HEK293T (cell line): ENCODE measurements at regions not wholly inside any gene's neighbourhood (a gene's known extent, or its start where the extent isn't known, plus 50 kb on each side); places are given as distances from the start of the nearest gene placed in this dataset.

Experiments used
- BHLHE40 ChIP-seq: fragments of 450-650 bp; IDR thresholded peaks from 2 replicates; pipeline ENCODE4 v1.6.1; 2016; ENCODE audit warnings: mild to moderate bottlenecking, moderate library complexity, borderline replicate concordance
- ELF4 ChIP-seq: fragments of 450-650 bp; IDR thresholded peaks from 2 replicates; pipeline ENCODE4 v1.6.1; 2017; ENCODE audit warnings: antibody characterized with exemption
- FOXA1 ChIP-seq: fragments of 450-650 bp; IDR thresholded peaks from 2 replicates; pipeline ENCODE4 v1.6.1; 2016; ENCODE audit warnings: mild to moderate bottlenecking
- FOXK2 ChIP-seq: fragments of 450-650 bp; IDR thresholded peaks from 2 replicates; pipeline ENCODE4 v1.6.1; 2016; ENCODE audit warnings: mild to moderate bottlenecking
- FOXM1 ChIP-seq: fragments of 450-650 bp; IDR thresholded peaks from 2 replicates; pipeline ENCODE4 v1.6.1; 2017; ENCODE audit warnings: mild to moderate bottlenecking, borderline replicate concordance
- L3MBTL2 ChIP-seq: fragments of 450-650 bp; conservative IDR thresholded peaks from 2 replicates; pipeline ENCODE4 v1.6.1; 2016; ENCODE audit warnings: mild to moderate bottlenecking
- LEF1 ChIP-seq: fragments of 450-650 bp; IDR thresholded peaks from 2 replicates; pipeline ENCODE4 v1.6.1; 2017; ENCODE audit warnings: mild to moderate bottlenecking, borderline replicate concordance
- SP1 ChIP-seq: fragments of 450-650 bp; IDR thresholded peaks from 2 replicates; pipeline ENCODE4 v1.6.1; 2017
- SUZ12 ChIP-seq: fragments of 450-650 bp; IDR thresholded peaks from 2 replicates; pipeline ENCODE4 v1.6.1; 2016; ENCODE audit warnings: mild to moderate bottlenecking
- TARDBP ChIP-seq: fragments of 450-650 bp; IDR thresholded peaks from 2 replicates; pipeline ENCODE4 v1.6.1; 2016
- ZNF384 ChIP-seq: fragments of 450-650 bp; IDR thresholded peaks from 2 replicates; pipeline ENCODE4 v1.6.1; 2016
- TF ChIP-seq, protein P1 (sequence below): fragments of 450-650 bp; IDR thresholded peaks from 2 replicates; pipeline ENCODE4 v1.6.1; 2016

DNA sequence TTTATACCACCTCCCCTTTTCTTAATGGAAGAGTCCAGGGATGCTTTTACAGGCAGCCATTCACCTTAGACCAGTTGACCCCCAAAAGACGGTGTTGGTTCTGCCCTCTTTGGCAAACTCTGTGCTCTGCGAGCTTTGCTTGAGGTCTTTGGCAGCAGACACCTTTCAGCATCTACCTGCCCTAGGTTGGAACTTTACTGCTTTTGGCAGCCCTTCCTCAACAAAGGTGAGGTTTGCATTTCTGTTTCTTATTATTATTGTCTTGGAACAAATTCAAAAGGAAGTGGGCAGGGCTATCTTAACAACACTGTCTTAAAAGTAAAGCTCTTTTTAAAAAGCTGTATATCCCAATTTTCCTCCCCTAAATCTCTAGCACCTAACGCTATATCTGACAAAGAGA lies 136.4 kb upstream of the SLC14A2 start:
- TF ChIP-seq SP1 = no peak
- TF ChIP-seq L3MBTL2 = no peak
- no peak for TF ChIP-seq BHLHE40
- no peak for TF ChIP-seq FOXM1
- TF ChIP-seq ELF4 = no peak
- no peak for TF ChIP-seq ZNF384
- no peak for TF ChIP-seq FOXK2
- TF ChIP-seq, protein P1, sequence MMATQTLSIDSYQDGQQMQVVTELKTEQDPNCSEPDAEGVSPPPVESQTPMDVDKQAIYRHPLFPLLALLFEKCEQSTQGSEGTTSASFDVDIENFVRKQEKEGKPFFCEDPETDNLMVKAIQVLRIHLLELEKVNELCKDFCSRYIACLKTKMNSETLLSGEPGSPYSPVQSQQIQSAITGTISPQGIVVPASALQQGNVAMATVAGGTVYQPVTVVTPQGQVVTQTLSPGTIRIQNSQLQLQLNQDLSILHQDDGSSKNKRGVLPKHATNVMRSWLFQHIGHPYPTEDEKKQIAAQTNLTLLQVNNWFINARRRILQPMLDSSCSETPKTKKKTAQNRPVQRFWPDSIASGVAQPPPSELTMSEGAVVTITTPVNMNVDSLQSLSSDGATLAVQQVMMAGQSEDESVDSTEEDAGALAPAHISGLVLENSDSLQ = no peak
- TF ChIP-seq SUZ12 = no peak
- TF ChIP-seq TARDBP = no peak
- no peak for TF ChIP-seq FOXA1
- no peak for TF ChIP-seq LEF1
